ENCODE measurements at regions not wholly inside any gene's neighbourhood (a gene's known extent, or its start where the extent isn't known, plus 50 kb on each side); places are given as distances from the start of the nearest gene placed in this dataset.

DNA sequence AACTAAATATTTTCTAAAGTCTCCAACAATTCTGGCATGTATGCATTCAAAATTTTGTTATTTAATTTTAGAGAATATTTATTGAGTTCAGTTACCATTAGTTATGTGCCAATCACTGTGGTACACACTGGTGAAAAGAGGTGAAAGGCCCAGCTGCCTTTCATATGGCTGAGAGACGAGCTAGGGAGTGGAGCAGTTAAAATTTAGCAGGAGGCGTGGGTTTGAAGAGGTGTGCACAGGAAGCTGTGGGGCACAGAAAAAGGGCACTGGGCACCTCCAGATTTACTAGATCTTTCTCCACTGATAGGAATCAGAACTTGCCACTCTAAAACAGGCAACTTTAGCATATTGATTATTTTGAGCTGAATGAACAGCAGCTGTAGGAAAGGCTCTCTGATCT is 347.1 kb downstream of the CD83 start (continued):
- TF ChIP-seq, protein P1, sequence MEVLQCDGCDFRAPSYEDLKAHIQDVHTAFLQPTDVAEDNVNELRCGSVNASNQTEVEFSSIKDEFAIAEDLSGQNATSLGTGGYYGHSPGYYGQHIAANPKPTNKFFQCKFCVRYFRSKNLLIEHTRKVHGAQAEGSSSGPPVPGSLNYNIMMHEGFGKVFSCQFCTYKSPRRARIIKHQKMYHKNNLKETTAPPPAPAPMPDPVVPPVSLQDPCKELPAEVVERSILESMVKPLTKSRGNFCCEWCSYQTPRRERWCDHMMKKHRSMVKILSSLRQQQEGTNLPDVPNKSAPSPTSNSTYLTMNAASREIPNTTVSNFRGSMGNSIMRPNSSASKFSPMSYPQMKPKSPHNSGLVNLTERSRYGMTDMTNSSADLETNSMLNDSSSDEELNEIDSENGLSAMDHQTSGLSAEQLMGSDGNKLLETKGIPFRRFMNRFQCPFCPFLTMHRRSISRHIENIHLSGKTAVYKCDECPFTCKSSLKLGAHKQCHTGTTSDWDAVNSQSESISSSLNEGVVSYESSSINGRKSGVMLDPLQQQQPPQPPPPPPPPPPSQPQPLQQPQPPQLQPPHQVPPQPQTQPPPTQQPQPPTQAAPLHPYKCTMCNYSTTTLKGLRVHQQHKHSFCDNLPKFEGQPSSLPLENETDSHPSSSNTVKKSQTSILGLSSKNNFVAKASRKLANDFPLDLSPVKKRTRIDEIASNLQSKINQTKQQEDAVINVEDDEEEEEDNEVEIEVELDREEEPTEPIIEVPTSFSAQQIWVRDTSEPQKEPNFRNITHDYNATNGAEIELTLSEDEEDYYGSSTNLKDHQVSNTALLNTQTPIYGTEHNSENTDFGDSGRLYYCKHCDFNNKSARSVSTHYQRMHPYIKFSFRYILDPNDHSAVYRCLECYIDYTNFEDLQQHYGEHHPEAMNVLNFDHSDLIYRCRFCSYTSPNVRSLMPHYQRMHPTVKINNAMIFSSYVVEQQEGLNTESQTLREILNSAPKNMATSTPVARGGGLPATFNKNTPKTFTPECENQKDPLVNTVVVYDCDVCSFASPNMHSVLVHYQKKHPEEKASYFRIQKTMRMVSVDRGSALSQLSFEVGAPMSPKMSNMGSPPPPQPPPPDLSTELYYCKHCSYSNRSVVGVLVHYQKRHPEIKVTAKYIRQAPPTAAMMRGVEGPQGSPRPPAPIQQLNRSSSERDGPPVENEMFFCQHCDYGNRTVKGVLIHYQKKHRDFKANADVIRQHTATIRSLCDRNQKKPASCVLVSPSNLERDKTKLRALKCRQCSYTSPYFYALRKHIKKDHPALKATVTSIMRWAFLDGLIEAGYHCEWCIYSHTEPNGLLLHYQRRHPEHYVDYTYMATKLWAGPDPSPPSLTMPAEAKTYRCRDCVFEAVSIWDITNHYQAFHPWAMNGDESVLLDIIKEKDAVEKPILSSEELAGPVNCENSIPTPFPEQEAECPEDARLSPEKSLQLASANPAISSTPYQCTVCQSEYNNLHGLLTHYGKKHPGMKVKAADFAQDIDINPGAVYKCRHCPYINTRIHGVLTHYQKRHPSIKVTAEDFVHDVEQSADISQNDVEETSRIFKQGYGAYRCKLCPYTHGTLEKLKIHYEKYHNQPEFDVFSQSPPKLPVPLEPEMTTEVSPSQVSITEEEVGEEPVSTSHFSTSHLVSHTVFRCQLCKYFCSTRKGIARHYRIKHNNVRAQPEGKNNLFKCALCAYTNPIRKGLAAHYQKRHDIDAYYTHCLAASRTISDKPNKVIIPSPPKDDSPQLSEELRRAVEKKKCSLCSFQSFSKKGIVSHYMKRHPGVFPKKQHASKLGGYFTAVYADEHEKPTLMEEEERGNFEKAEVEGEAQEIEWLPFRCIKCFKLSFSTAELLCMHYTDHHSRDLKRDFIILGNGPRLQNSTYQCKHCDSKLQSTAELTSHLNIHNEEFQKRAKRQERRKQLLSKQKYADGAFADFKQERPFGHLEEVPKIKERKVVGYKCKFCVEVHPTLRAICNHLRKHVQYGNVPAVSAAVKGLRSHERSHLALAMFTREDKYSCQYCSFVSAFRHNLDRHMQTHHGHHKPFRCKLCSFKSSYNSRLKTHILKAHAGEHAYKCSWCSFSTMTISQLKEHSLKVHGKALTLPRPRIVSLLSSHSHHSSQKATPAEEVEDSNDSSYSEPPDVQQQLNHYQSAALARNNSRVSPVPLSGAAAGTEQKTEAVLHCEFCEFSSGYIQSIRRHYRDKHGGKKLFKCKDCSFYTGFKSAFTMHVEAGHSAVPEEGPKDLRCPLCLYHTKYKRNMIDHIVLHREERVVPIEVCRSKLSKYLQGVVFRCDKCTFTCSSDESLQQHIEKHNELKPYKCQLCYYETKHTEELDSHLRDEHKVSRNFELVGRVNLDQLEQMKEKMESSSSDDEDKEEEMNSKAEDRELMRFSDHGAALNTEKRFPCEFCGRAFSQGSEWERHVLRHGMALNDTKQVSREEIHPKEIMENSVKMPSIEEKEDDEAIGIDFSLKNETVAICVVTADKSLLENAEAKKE (CRISPR knock-in tag; IDR thresholded peaks at IDR 0.05) = no peak
- TF ChIP-seq NANOG (IDR thresholded peaks at IDR 0.05; ENCODE audit: borderline replicate concordance) = no peak
- no peak for TF ChIP-seq JUNB (IDR thresholded peaks at IDR 0.05; ENCODE audit: unreplicated experiment)
- TF ChIP-seq, protein P2, sequence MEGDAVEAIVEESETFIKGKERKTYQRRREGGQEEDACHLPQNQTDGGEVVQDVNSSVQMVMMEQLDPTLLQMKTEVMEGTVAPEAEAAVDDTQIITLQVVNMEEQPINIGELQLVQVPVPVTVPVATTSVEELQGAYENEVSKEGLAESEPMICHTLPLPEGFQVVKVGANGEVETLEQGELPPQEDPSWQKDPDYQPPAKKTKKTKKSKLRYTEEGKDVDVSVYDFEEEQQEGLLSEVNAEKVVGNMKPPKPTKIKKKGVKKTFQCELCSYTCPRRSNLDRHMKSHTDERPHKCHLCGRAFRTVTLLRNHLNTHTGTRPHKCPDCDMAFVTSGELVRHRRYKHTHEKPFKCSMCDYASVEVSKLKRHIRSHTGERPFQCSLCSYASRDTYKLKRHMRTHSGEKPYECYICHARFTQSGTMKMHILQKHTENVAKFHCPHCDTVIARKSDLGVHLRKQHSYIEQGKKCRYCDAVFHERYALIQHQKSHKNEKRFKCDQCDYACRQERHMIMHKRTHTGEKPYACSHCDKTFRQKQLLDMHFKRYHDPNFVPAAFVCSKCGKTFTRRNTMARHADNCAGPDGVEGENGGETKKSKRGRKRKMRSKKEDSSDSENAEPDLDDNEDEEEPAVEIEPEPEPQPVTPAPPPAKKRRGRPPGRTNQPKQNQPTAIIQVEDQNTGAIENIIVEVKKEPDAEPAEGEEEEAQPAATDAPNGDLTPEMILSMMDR (conservative IDR thresholded peaks at IDR 0.05; ENCODE audit: low read depth in 2 of 2) = no peak
- TF ChIP-seq, protein P3, sequence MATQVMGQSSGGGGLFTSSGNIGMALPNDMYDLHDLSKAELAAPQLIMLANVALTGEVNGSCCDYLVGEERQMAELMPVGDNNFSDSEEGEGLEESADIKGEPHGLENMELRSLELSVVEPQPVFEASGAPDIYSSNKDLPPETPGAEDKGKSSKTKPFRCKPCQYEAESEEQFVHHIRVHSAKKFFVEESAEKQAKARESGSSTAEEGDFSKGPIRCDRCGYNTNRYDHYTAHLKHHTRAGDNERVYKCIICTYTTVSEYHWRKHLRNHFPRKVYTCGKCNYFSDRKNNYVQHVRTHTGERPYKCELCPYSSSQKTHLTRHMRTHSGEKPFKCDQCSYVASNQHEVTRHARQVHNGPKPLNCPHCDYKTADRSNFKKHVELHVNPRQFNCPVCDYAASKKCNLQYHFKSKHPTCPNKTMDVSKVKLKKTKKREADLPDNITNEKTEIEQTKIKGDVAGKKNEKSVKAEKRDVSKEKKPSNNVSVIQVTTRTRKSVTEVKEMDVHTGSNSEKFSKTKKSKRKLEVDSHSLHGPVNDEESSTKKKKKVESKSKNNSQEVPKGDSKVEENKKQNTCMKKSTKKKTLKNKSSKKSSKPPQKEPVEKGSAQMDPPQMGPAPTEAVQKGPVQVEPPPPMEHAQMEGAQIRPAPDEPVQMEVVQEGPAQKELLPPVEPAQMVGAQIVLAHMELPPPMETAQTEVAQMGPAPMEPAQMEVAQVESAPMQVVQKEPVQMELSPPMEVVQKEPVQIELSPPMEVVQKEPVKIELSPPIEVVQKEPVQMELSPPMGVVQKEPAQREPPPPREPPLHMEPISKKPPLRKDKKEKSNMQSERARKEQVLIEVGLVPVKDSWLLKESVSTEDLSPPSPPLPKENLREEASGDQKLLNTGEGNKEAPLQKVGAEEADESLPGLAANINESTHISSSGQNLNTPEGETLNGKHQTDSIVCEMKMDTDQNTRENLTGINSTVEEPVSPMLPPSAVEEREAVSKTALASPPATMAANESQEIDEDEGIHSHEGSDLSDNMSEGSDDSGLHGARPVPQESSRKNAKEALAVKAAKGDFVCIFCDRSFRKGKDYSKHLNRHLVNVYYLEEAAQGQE (IDR thresholded peaks at IDR 0.05; ENCODE audit: unreplicated experiment) = no peak
- TF ChIP-seq ZNF331 (CRISPR knock-in tag; IDR thresholded peaks at IDR 0.05; ENCODE audit: low read depth) = no peak
- no peak for TF ChIP-seq CREB1 (CRISPR knock-in tag; IDR thresholded peaks at IDR 0.05; ENCODE audit: low read depth)
- no peak for TF ChIP-seq POLR2AphosphoS5 (IDR thresholded peaks at IDR 0.05; ENCODE audit: low read depth)
- no peak for TF ChIP-seq EZH2 (IDR thresholded peaks at IDR 0.05; ENCODE audit: low read depth, unreplicated experiment)
- no peak for TF ChIP-seq EZH2phosphoT487 (IDR thresholded peaks at IDR 0.05; ENCODE audit: unreplicated experiment)
